Testis (tissue), 2 donors: ENCODE measurements at regions not wholly inside any gene's neighbourhood (a gene's known extent, or its start where the extent isn't known, plus 50 kb on each side); places are given as distances from the start of the nearest gene placed in this dataset.
"Not testable (repeated sequence)": the region's sequence is repeated elsewhere in the genome, so short reads cannot be mapped to it uniquely, and the experiment has no call there.

Source experiments
- DNase-seq: peaks from one replicate; pipeline ENCODE4 v3.0.0-alpha.2; 2019
- H3K27ac ChIP-seq, 2 donors: fragments of 200-600 bp; sonication (generic); one replicate each; pipeline ENCODE4 v1.5.1; 2019
- H3K27me3 ChIP-seq: fragments of 200-600 bp; sonication (generic); one replicate; pipeline ENCODE4 v1.5.1; 2019
- H3K36me3 ChIP-seq: fragments of 200-600 bp; sonication (generic); one replicate; pipeline ENCODE4 v1.5.1; 2017; ENCODE audit warnings: low read depth; ENCODE audit errors: missing control alignments
- H3K4me1 ChIP-seq: fragments of 200-600 bp; sonication (generic); one replicate; pipeline ENCODE4 v1.5.1; 2019
- H3K4me3 ChIP-seq, 2 donors: fragments of 200-600 bp; sonication (generic); one replicate each; pipeline ENCODE4 v1.5.1; 2017 to 2019
- H3K9me3 ChIP-seq: fragments of 200-600 bp; sonication (generic); one replicate; pipeline ENCODE4 v1.5.1; 2017
- POLR2A ChIP-seq: fragments of 450-650 bp; IDR thresholded peaks from one replicate; pipeline ENCODE4 v1.6.1; 2017; ENCODE audit warnings: antibody characterized with exemption, mild to moderate bottlenecking, moderate library complexity
- WGBS, 2 donors: methylation state at CpG; one replicate each; pipeline ENCODE4 v1.1.5; 2018; 5-methylcytosine and 5-hydroxymethylcytosine counted together
- intact Hi-C: fragments of 100-400 bp; cut with DNase I; formaldehyde crosslinking; loops from one replicate; pipeline ENCODE4 v1.15.1; 2023; ENCODE audit warnings: low total_unique reads
- TF ChIP-seq, protein P1 (sequence below), 3 experiments: fragments of 450-650 bp in 2 of 3; fragments of 200-600 bp in 1 of 3; sonication (generic) in 1 of 3; IDR thresholded peaks; one replicate each; pipeline ENCODE4 v1.5.1; 2016 to 2019; ENCODE audit warnings: antibody characterized with exemption in 3 of 3, mild to moderate bottlenecking in 2 of 3, moderate library complexity in 1 of 3

DNA sequence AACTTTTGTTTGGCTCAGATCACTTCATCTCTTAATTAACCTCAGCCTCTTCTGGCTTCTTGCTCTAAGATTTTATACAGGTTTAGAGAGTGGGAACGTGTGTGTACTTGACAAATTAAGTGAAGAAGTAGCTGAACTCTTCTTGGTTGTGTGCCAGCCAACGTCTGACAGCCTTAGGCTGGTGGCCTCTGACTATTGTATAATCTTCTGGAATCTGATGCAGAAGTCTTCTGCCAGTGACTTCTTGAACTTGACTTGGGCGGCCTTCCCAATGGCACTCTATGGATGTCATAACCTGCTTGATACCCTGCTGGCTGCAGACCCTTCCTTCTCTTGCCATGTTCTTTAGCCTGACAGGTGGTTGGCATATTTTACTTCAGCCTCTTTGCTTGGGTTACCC lies 660.5 kb downstream of the DOK5 start:
- WGBS, 2 donors: 63 to 67% methylated on average over 3 of the region's 3 CpGs
- H3K36me3 ChIP-seq: no peaks in the 10 kb centered on the region
- TF ChIP-seq, protein P1, sequence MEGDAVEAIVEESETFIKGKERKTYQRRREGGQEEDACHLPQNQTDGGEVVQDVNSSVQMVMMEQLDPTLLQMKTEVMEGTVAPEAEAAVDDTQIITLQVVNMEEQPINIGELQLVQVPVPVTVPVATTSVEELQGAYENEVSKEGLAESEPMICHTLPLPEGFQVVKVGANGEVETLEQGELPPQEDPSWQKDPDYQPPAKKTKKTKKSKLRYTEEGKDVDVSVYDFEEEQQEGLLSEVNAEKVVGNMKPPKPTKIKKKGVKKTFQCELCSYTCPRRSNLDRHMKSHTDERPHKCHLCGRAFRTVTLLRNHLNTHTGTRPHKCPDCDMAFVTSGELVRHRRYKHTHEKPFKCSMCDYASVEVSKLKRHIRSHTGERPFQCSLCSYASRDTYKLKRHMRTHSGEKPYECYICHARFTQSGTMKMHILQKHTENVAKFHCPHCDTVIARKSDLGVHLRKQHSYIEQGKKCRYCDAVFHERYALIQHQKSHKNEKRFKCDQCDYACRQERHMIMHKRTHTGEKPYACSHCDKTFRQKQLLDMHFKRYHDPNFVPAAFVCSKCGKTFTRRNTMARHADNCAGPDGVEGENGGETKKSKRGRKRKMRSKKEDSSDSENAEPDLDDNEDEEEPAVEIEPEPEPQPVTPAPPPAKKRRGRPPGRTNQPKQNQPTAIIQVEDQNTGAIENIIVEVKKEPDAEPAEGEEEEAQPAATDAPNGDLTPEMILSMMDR (IDR thresholded peaks at IDR 0.05): no peak
- no peak for TF ChIP-seq POLR2A
- no peaks in the 10 kb centered on the region for H3K4me1 ChIP-seq
- no peaks in the 10 kb centered on the region for H3K9me3 ChIP-seq
- no peaks in the 10 kb centered on the region for H3K27me3 ChIP-seq
- no peak overlapping the region for H3K4me3 ChIP-seq
- H3K27ac ChIP-seq: no peak overlapping the region
- intact Hi-C loops: no loop called here
- DNase-seq: no peak

DNA sequence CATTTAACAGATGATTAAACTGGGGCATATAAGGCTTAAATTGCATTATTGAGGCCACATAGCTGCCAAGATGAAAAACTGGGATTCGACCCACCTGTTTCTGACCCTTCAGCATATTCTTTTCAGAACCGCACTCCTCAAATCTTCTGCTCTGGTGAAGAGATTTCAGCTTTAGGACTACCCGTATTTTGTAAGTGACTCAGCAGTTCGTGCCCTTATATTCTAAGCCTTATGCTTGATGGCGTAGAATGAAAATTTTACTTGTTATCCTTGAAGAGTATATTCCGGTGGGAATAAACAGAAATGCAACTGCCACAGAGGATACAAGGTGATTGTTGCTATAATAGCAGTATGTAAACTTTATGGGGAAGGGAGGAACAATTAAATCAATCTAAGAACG lies 657.1 kb downstream of the DOK5 start:
- intact Hi-C loops: no loop called here
- H3K36me3 ChIP-seq: no peaks in the 10 kb centered on the region
- no peak overlapping the region for H3K4me3 ChIP-seq
- no peaks in the 10 kb centered on the region for H3K27me3 ChIP-seq
- TF ChIP-seq, protein P1 (IDR thresholded peaks at IDR 0.05): no peak
- TF ChIP-seq POLR2A: no peak
- WGBS, 2 donors: 88 to 89% methylated on average over 7 of the region's 7 CpGs
- no peak overlapping the region for H3K27ac ChIP-seq
- no peaks in the 10 kb centered on the region for H3K9me3 ChIP-seq
- no peaks in the 10 kb centered on the region for H3K4me1 ChIP-seq
- no peak for DNase-seq

DNA sequence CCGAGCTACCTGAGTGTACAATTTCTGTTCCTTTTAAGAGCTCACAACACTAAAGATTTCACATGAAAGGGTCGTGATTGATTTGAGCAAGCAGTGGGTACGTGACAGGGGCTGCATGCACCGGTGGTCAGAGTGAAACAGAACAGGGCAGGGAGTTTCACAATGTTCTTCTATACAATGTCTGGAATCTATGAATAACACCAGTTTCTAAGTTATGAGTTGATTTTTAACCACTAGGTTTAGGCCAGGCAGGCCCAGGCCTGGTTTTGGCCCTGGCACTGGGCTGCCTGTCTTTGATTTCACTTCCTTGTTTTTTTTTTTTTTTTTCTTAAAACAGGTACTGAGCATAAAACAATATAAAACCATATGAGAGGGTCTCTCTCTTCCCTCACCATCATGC lies 642.2 kb downstream of the DOK5 start:
- H3K27ac ChIP-seq, DNase-seq, H3K4me3 ChIP-seq, intact Hi-C loops, H3K27me3 ChIP-seq, H3K9me3 ChIP-seq, H3K36me3 ChIP-seq, H3K4me1 ChIP-seq: not testable (repeated sequence)
- 81 to 89% methylated on average over 4 of the region's 4 CpGs for WGBS, 2 donors

DNA sequence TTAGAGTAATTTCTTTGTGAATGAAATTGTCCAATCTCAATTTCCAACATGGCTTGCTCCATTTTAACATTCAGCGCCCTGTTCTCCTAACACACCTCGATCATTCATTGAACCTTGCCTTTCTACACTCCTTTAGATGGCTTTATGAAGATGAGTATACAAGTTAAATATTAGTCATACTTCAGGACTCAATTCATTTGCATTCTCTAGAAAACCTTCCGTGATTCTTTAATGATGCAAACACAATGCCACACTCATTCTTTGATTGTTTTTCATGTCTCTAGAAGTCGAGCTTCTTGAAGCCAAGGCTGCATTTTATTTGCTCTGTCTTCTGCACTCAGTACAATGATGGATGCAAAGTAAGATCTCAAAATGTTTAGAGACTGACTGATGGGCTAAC lies 641.2 kb downstream of the DOK5 start:
- Histone ChIP-seq H3K9me3 (no peaks in the 10 kb centered on the region), H3K36me3 (no peaks in the 10 kb centered on the region), H3K4me3 (no peak overlapping the region), H3K27me3 (no peaks in the 10 kb centered on the region), H3K27ac (no peak overlapping the region), H3K4me1 (no peaks in the 10 kb centered on the region)
- WGBS, 2 donors: 86 to 90% methylated on average over 4 of the region's 4 CpGs
- no peak for DNase-seq
- intact Hi-C loops: no loop called here
- TF ChIP-seq, protein P1 (IDR thresholded peaks at IDR 0.05): no peak
- TF ChIP-seq POLR2A: no peak

DNA sequence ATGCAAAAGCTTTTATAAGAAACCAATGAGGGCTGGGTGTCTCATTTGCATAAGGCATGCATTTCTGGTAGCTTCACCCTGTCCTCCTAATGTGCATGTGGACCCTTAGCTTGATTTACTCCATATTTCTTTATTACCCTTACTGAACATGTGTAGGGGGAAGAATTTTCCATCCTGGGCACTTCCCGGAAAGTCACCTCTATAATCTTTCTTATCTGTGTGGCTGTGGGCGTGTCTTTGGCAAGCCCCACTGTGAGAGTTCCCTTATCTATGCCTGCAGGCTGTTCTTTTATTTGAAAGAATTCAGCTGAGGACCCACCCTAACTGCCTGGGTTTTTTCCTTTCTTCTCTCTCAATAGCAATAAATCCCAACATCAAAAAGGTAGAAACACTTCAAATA lies 627.8 kb downstream of the DOK5 start:
- no peak for DNase-seq
- no peaks in the 10 kb centered on the region for H3K4me1 ChIP-seq
- H3K9me3 ChIP-seq: no peaks in the 10 kb centered on the region
- intact Hi-C loops: no loop called here
- WGBS, 2 donors: 49 to 65% methylated on average over 2 of the region's 2 CpGs
- no peak overlapping the region for H3K4me3 ChIP-seq
- no peaks in the 10 kb centered on the region for H3K27me3 ChIP-seq
- no peaks in the 10 kb centered on the region for H3K36me3 ChIP-seq
- TF ChIP-seq POLR2A: no peak
- TF ChIP-seq, protein P1 (IDR thresholded peaks at IDR 0.05): no peak
- no peak overlapping the region for H3K27ac ChIP-seq
